CMK (cell line): ENCODE measurements at regions not wholly inside any gene's neighbourhood (a gene's known extent, or its start where the extent isn't known, plus 50 kb on each side); places are given as distances from the start of the nearest gene placed in this dataset.

Experiments
- DNase-seq: peaks from one replicate; pipeline ENCODE4 v3.0.0-alpha.2; 2010; ENCODE audit warnings: low read depth

GRCh38 chr18:30342675-30343074, 699.9 kb downstream of the DSC3 start:
- no peak for DNase-seq

GRCh38 chr18:30334781-30335180, 707.8 kb downstream of the DSC3 start:
- DNase-seq = no peak

GRCh38 chr18:30333310-30333709, 709.2 kb downstream of the DSC3 start:
- no peak for DNase-seq

GRCh38 chr18:30328839-30329238, 713.7 kb downstream of the DSC3 start:
- no peak for DNase-seq

- DNase-seq = no peak
Observed at GRCh38 chr18:30302181-30302580, 740.4 kb downstream of the DSC3 start.

GRCh38 chr18:30298769-30299168, 743.8 kb downstream of the DSC3 start:
- DNase-seq = no peak

- DNase-seq = no peak
Observed at GRCh38 chr18:30288662-30289414, 753.7 kb downstream of the DSC3 start.

- DNase-seq = peak; percentile 35
Observed at GRCh38 chr18:30280861-30281470, 761.6 kb downstream of the DSC3 start.

- no peak for DNase-seq
Observed at GRCh38 chr18:30280186-30280585, 762.4 kb downstream of the DSC3 start.

- DNase-seq = no peak
Observed at GRCh38 chr18:30277676-30278075, 764.9 kb downstream of the DSC3 start.

- DNase-seq = no peak
Observed at GRCh38 chr18:30271716-30272115, 770.8 kb downstream of the DSC3 start.

- no peak for DNase-seq
Observed at GRCh38 chr18:30265190-30265589, 777.4 kb downstream of the DSC3 start.

GRCh38 chr18:30254331-30254730, 788.2 kb downstream of the DSC3 start:
- DNase-seq = no peak

- no peak for DNase-seq
Observed at GRCh38 chr18:30248056-30248455, 794.5 kb downstream of the DSC3 start.

GRCh38 chr18:30245766-30246455, 796.6 kb downstream of the DSC3 start:
- no peak for DNase-seq

GRCh38 chr18:30234755-30235154, 807.8 kb downstream of the DSC3 start:
- DNase-seq = peak; percentile 43

GRCh38 chr18:30211112-30211511, 831.4 kb downstream of the DSC3 start:
- DNase-seq = no peak

GRCh38 chr18:30208546-30208945, 834.0 kb downstream of the DSC3 start:
- DNase-seq = no peak

- DNase-seq = no peak
Observed at GRCh38 chr18:30192216-30192615, 850.3 kb downstream of the DSC3 start.

GRCh38 chr18:30186245-30186644, 856.3 kb downstream of the DSC3 start:
- DNase-seq = no peak

- DNase-seq = no peak
Observed at GRCh38 chr18:30177056-30177455, 865.5 kb downstream of the DSC3 start.

GRCh38 chr18:30175621-30176225, 866.8 kb downstream of the DSC3 start:
- DNase-seq = no peak

GRCh38 chr18:30175061-30175574, 867.4 kb downstream of the DSC3 start:
- DNase-seq = no peak
